CD4-positive, CD25-positive, alpha-beta regulatory T cell (primary cell): ENCODE measurements at regions not wholly inside any gene's neighbourhood (a gene's known extent, or its start where the extent isn't known, plus 50 kb on each side); places are given as distances from the start of the nearest gene placed in this dataset.
"Not testable (repeated sequence)": the region's sequence is repeated elsewhere in the genome, so short reads cannot be mapped to it uniquely, and the experiment has no call there.

ENCODE experiments used
- ATAC-seq, 2 donors: fragments of 150-1000 bp; cut with Tn5 transposase; one replicate each; pipeline ENCODE4 v1.10.0; 2021; ENCODE audit warnings: low read depth in 2 of 2, moderate number of reproducible peaks in 2 of 2, moderate library complexity in 1 of 2
- DNase-seq, 3 donors: peaks; one replicate each; pipeline versions ENCODE4 v3.0.0 to v3.0.0-alpha.2; 2012 to 2022; ENCODE audit warnings: mixed read lengths in 1 of 3
- H3K27ac ChIP-seq: one replicate; pipeline ENCODE4 v1.7.0; 2013; ENCODE audit warnings: mild to moderate bottlenecking, low read length; ENCODE audit not compliant: insufficient read depth, poor library complexity, severe bottlenecking
- H3K27me3 ChIP-seq: one replicate; pipeline ENCODE4 v1.7.0; 2013; ENCODE audit warnings: low read length; ENCODE audit not compliant: control insufficient read depth, insufficient read depth
- H3K36me3 ChIP-seq: one replicate; pipeline ENCODE4 v1.7.0; 2013; ENCODE audit warnings: mild to moderate bottlenecking, low read length, moderate library complexity; ENCODE audit not compliant: control insufficient read depth, insufficient read depth
- H3K4me1 ChIP-seq: 2 replicates; pipeline ENCODE4 v1.7.0; 2013; ENCODE audit warnings: mild to moderate bottlenecking, low read length; ENCODE audit not compliant: insufficient read depth, control insufficient read depth, poor library complexity, severe bottlenecking
- H3K4me3 ChIP-seq: one replicate; pipeline ENCODE4 v1.7.0; 2013; ENCODE audit warnings: low read depth, mild to moderate bottlenecking, low read length, moderate library complexity
- H3K9me3 ChIP-seq, 2 experiments: 1 replicate in 1 of 2; 2 replicates in 1 of 2; pipeline ENCODE4 v1.7.0; 2013; ENCODE audit warnings: low read length in 2 of 2, mild to moderate bottlenecking in 1 of 2, moderate library complexity in 1 of 2; ENCODE audit not compliant: control insufficient read depth in 2 of 2
- H3K27ac Mint-ChIP-seq, 3 donors: one replicate each; pipeline ENCODE4 v1.8.0; 2020 to 2022; ENCODE audit warnings: mild to moderate bottlenecking in 3 of 3, mixed read lengths in 3 of 3, moderate library complexity in 2 of 3
- H3K27me3 Mint-ChIP-seq: one replicate; pipeline ENCODE4 v1.8.0; 2022; ENCODE audit warnings: mild to moderate bottlenecking, mixed read lengths
- H3K36me3 Mint-ChIP-seq: one replicate; pipeline ENCODE4 v1.8.0; 2020; ENCODE audit warnings: mixed read lengths
- H3K4me1 Mint-ChIP-seq, 4 donors: one replicate each; pipeline ENCODE4 v1.8.0; 2020 to 2022; ENCODE audit warnings: mixed read lengths in 4 of 4, mild to moderate bottlenecking in 1 of 4
- H3K4me3 Mint-ChIP-seq, 4 donors: one replicate each; pipeline ENCODE4 v1.8.0; 2020 to 2022; ENCODE audit warnings: mild to moderate bottlenecking in 4 of 4, mixed read lengths in 4 of 4, moderate library complexity in 3 of 4
- H3K9me3 Mint-ChIP-seq, 7 donors: one replicate each; pipeline ENCODE4 v1.8.0; 2020 to 2022; ENCODE audit warnings: mixed read lengths in 7 of 7, mild to moderate bottlenecking in 3 of 7, moderate library complexity in 2 of 7

GRCh38 chr4:67393007-67393406, 152.3 kb downstream of the CENPC start:
- Mint-ChIP-seq H3K9me3 (no peaks in the 10 kb centered on the region), H3K4me3 (no peak overlapping the region), H3K27me3 (peaks cover 20% of the 10 kb centered on the region), H3K4me1 (no peaks in the 10 kb centered on the region), H3K27ac (no peak overlapping the region), H3K36me3 (no peaks in the 10 kb centered on the region)
- Histone ChIP-seq H3K27me3 (no peaks in the 10 kb centered on the region), H3K36me3 (no peaks in the 10 kb centered on the region), H3K4me3 (no peak overlapping the region), H3K4me1 (no peaks in the 10 kb centered on the region), H3K9me3 (no peaks in the 10 kb centered on the region), H3K27ac (no peak overlapping the region)
- ATAC-seq (no peak), DNase-seq (no peak)

- not testable (repeated sequence) for H3K27ac ChIP-seq, H3K4me1 Mint-ChIP-seq, H3K4me1 ChIP-seq, H3K36me3 ChIP-seq, H3K4me3 ChIP-seq, H3K36me3 Mint-ChIP-seq, H3K4me3 Mint-ChIP-seq, H3K9me3 Mint-ChIP-seq, DNase-seq, H3K9me3 ChIP-seq, H3K27ac Mint-ChIP-seq, H3K27me3 ChIP-seq, H3K27me3 Mint-ChIP-seq, ATAC-seq
Measured at GRCh38 chr4:67381406-67381804, 163.9 kb downstream of the CENPC start.

- not testable (repeated sequence) for H3K4me3 ChIP-seq, H3K27ac Mint-ChIP-seq, H3K36me3 Mint-ChIP-seq, H3K36me3 ChIP-seq, H3K4me1 ChIP-seq, H3K27me3 Mint-ChIP-seq, ATAC-seq, H3K27ac ChIP-seq, H3K27me3 ChIP-seq, DNase-seq, H3K9me3 ChIP-seq, H3K4me3 Mint-ChIP-seq, H3K9me3 Mint-ChIP-seq, H3K4me1 Mint-ChIP-seq
Measured at GRCh38 chr4:67380702-67381405, 164.4 kb downstream of the CENPC start.

GRCh38 chr4:67380154-67380553, 165.1 kb downstream of the CENPC start:
- Histone ChIP-seq H3K4me1 (no peaks in the 10 kb centered on the region), H3K27ac (no peak overlapping the region), H3K36me3 (no peaks in the 10 kb centered on the region), H3K27me3 (no peaks in the 10 kb centered on the region), H3K4me3 (no peak overlapping the region), H3K9me3 (no peaks in the 10 kb centered on the region)
- Mint-ChIP-seq H3K4me3 (no peak overlapping the region), H3K36me3 (peaks cover 4% of the 10 kb centered on the region), H3K27me3 (peaks cover 5% of the 10 kb centered on the region), H3K27ac (peak overlapping the region in 1 of 3 donors; percentile 5), H3K4me1 (no peaks in the 10 kb centered on the region), H3K9me3 (peaks cover 0 to 5% (median 2%) of the 10 kb centered on the region in 7 donors)
- no peak for ATAC-seq
- no peak for DNase-seq

- DNase-seq, result no peak
Measured at GRCh38 chr4:67375291-67375690, 170.0 kb downstream of the CENPC start.

GRCh38 chr4:67371615-67372014, 173.7 kb downstream of the CENPC start:
- Mint-ChIP-seq H3K27ac (no peak overlapping the region), H3K4me1 (no peaks in the 10 kb centered on the region), H3K27me3 (no peaks in the 10 kb centered on the region), H3K4me3 (no peak overlapping the region), H3K36me3 (peaks cover 4% of the 10 kb centered on the region), H3K9me3 (peaks cover 0 to 5% (median 0%) of the 10 kb centered on the region in 7 donors)
- no peaks in the 10 kb centered on the region for H3K4me1 ChIP-seq
- ATAC-seq (no peak), DNase-seq (no peak)
- no peaks in the 10 kb centered on the region for H3K36me3 ChIP-seq
- H3K27ac ChIP-seq, result no peak overlapping the region
- H3K9me3 ChIP-seq, result no peaks in the 10 kb centered on the region
- no peak overlapping the region for H3K4me3 ChIP-seq
- no peaks in the 10 kb centered on the region for H3K27me3 ChIP-seq

More at GRCh38 chr4:67375291-67375690, 170.0 kb downstream of the CENPC start:
- Mint-ChIP-seq H3K27ac (no peak overlapping the region), H3K4me3 (no peak overlapping the region), H3K9me3 (peaks cover 0 to 5% (median under 1%) of the 10 kb centered on the region in 7 donors), H3K27me3 (no peaks in the 10 kb centered on the region), H3K4me1 (no peaks in the 10 kb centered on the region), H3K36me3 (peaks cover 4% of the 10 kb centered on the region)
- no peaks in the 10 kb centered on the region for H3K9me3 ChIP-seq
- H3K4me3 ChIP-seq, result no peak overlapping the region
- no peaks in the 10 kb centered on the region for H3K36me3 ChIP-seq
- no peak for ATAC-seq
- no peaks in the 10 kb centered on the region for H3K27me3 ChIP-seq
- H3K4me1 ChIP-seq, result no peaks in the 10 kb centered on the region
- H3K27ac ChIP-seq, result no peak overlapping the region

- H3K9me3 ChIP-seq, result no peaks in the 10 kb centered on the region
- H3K27ac ChIP-seq, result no peak overlapping the region
- Mint-ChIP-seq H3K27ac (no peak overlapping the region), H3K4me3 (no peak overlapping the region), H3K27me3 (peaks cover 4% of the 10 kb centered on the region), H3K9me3 (peaks cover 0 to 11% (median 2%) of the 10 kb centered on the region in 7 donors), H3K4me1 (no peaks in the 10 kb centered on the region), H3K36me3 (no peaks in the 10 kb centered on the region)
- H3K36me3 ChIP-seq, result no peaks in the 10 kb centered on the region
- no peak for ATAC-seq
- DNase-seq, result no peak
- no peaks in the 10 kb centered on the region for H3K4me1 ChIP-seq
- H3K4me3 ChIP-seq, result no peak overlapping the region
- H3K27me3 ChIP-seq, result no peaks in the 10 kb centered on the region
Measured at GRCh38 chr4:67366311-67366861, 178.9 kb downstream of the CENPC start.

GRCh38 chr4:67365661-67366245, 179.6 kb downstream of the CENPC start:
- H3K9me3 Mint-ChIP-seq, result peaks cover 0 to 12% (median 4%) of the 10 kb centered on the region in 7 donors

More at GRCh38 chr4:67365661-67366245, 179.6 kb downstream of the CENPC start:
- Histone ChIP-seq H3K4me1 (no peaks in the 10 kb centered on the region), H3K27ac (no peak overlapping the region), H3K9me3 (no peaks in the 10 kb centered on the region), H3K36me3 (no peaks in the 10 kb centered on the region), H3K27me3 (no peaks in the 10 kb centered on the region), H3K4me3 (no peak overlapping the region)
- no peak for ATAC-seq
- Mint-ChIP-seq H3K4me3 (no peak overlapping the region), H3K36me3 (no peaks in the 10 kb centered on the region), H3K27ac (no peak overlapping the region), H3K4me1 (no peaks in the 10 kb centered on the region), H3K27me3 (peaks cover 4% of the 10 kb centered on the region)
- no peak for DNase-seq
